ENCODE measurements at regions not wholly inside any gene's neighbourhood (a gene's known extent, or its start where the extent isn't known, plus 50 kb on each side); places are given as distances from the start of the nearest gene placed in this dataset.

DNA sequence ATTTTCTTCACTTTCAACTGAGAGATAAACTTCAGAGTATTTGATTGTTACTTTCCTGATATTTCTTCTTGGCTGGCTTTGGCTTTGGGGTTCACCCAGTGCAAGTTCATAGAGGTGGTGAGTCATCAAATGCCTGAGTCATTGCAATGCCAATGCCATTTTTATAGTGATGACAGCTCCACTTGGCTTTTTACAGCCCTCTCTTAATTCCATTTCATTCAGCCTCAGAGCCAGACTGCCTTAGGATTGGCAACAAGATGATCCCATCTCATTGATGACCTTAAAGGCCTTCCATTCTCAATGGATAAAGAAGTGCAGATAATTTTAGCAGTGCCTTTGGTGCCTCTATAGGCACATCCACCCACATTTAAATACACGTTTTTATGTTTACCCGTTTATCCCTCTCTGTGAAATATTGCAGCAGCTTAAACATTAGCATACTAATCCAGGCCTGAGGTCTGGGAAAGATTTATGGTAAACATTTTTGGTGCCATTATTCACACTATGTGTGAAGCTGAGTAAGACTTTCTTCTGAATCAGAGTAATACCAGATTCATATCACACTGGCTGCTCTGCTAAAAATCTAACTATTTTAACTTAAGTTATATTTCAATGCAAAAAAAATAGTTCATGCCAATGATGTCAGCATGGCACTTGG, 88.9 kb upstream of the TYRP1 start:
- Mint-ChIP-seq H3K27me3 (no peaks in the 10 kb centered on the region), H3K27ac (no peak overlapping the region), H3K4me3 (no peak overlapping the region), H3K4me1 (ENCODE audit: unreplicated experiment) (no peaks in the 10 kb centered on the region), H3K36me3 (no peaks in the 10 kb centered on the region), H3K9me3 (no peaks in the 10 kb centered on the region)
- DNase-seq (ENCODE audit: extremely low spot score, unreplicated experiment): no peak
- TF ChIP-seq, protein P1, sequence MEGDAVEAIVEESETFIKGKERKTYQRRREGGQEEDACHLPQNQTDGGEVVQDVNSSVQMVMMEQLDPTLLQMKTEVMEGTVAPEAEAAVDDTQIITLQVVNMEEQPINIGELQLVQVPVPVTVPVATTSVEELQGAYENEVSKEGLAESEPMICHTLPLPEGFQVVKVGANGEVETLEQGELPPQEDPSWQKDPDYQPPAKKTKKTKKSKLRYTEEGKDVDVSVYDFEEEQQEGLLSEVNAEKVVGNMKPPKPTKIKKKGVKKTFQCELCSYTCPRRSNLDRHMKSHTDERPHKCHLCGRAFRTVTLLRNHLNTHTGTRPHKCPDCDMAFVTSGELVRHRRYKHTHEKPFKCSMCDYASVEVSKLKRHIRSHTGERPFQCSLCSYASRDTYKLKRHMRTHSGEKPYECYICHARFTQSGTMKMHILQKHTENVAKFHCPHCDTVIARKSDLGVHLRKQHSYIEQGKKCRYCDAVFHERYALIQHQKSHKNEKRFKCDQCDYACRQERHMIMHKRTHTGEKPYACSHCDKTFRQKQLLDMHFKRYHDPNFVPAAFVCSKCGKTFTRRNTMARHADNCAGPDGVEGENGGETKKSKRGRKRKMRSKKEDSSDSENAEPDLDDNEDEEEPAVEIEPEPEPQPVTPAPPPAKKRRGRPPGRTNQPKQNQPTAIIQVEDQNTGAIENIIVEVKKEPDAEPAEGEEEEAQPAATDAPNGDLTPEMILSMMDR (conservative IDR thresholded peaks at IDR 0.05): no peak

DNA sequence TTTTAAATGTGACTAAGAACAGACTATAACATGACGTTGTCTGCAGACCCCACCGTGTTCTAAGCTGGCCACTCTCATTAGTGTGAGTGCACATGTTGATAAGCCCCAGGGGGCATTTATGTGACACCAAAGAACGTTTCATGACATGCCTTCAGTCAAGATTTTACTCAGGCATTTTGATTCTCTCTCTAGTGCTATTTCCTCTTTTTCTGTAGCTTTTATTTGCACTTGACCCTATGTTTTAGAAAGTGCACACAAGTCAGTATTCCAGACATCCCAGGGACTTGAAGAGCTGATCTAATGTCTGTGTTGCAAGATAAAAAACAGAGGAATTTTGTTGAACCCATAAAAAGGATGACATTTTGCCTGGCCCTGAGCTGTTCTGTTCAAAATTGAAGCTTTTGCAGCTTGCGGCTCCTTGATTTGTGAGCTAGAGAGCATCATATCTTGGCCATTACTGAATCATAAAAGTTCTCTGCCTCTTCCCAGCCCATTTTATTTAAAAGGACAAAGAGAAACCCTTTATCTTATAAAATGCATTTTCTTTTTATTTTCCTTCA, 80.9 kb upstream of the TYRP1 start:
- Mint-ChIP-seq H3K27me3 (no peaks in the 10 kb centered on the region), H3K9me3 (no peaks in the 10 kb centered on the region), H3K4me3 (no peak overlapping the region), H3K4me1 (ENCODE audit: unreplicated experiment) (no peaks in the 10 kb centered on the region), H3K36me3 (no peaks in the 10 kb centered on the region), H3K27ac (no peak overlapping the region)
- TF ChIP-seq, protein P1 (conservative IDR thresholded peaks at IDR 0.05): no peak
- no peak for DNase-seq (ENCODE audit: extremely low spot score, unreplicated experiment)

DNA sequence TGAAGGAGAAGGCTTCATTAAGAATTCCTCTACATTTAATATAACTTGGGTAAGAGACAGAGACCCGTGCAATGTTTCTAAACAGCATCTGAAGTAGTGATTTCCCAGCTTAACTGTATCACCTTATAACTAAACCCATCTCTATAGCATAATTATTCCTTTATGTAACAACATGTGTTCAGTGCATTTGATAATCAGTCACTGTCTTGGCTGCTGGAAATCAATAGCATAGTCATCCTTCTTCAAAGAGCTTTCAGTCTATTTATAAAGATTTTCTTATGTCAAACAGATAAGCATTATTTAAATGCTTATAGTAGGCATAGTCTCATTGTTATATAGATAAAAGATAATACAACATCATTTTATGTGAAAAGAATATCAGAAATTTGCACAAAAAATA, 80.1 kb upstream of the TYRP1 start:
- no peaks in the 10 kb centered on the region for H3K27me3 Mint-ChIP-seq
- H3K36me3 Mint-ChIP-seq: no peaks in the 10 kb centered on the region
- no peak overlapping the region for H3K27ac Mint-ChIP-seq
- no peak for DNase-seq (ENCODE audit: extremely low spot score, unreplicated experiment)
- H3K9me3 Mint-ChIP-seq: no peaks in the 10 kb centered on the region
- H3K4me3 Mint-ChIP-seq: no peak overlapping the region
- TF ChIP-seq, protein P1 (conservative IDR thresholded peaks at IDR 0.05): no peak
- no peaks in the 10 kb centered on the region for H3K4me1 Mint-ChIP-seq (ENCODE audit: unreplicated experiment)

DNA sequence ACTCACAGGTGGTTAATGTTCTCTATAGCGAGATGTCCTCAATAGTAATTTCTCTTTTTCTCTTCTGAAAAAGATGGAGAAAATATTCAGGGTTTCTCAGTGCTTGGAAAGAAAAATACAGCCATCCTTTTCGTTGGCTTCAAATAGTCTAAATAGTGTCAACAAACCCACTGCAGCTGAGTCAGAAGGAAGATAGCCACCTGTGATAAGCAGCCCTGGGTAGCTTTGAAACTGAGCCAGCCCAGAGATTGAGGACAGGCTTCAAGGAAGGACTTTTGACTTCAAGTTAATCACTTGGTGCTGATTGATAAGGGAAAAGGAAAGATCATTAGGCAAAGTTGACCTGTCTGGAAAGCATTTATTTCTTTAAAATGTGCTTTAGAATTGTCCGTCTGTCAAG, 78.7 kb upstream of the TYRP1 start:
- H3K27ac Mint-ChIP-seq: no peak overlapping the region
- no peaks in the 10 kb centered on the region for H3K9me3 Mint-ChIP-seq
- no peak overlapping the region for H3K4me3 Mint-ChIP-seq
- DNase-seq (ENCODE audit: extremely low spot score, unreplicated experiment): no peak
- no peaks in the 10 kb centered on the region for H3K4me1 Mint-ChIP-seq (ENCODE audit: unreplicated experiment)
- H3K27me3 Mint-ChIP-seq: no peaks in the 10 kb centered on the region
- H3K36me3 Mint-ChIP-seq: no peaks in the 10 kb centered on the region
- TF ChIP-seq, protein P1 (conservative IDR thresholded peaks at IDR 0.05): no peak

DNA sequence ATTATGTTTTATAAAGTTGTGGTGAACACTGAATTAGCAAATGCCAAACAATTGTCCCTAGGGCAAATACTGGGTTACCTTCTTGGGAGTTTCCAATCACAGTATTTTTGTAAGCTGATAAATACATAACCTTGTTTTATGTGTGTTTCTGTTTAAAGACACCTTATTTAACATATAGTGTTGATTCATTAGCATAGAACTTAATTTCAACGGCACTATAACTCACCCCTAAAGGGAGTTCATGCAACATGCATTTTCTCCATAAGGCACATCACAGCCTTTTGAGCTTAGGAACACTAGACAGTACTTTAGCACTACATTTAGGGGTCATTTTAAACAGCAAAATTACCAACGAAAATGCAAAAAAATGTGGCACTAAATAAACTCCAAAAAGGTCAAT, 74.2 kb upstream of the TYRP1 start:
- H3K4me3 Mint-ChIP-seq: no peak overlapping the region
- H3K4me1 Mint-ChIP-seq (ENCODE audit: unreplicated experiment): no peaks in the 10 kb centered on the region
- TF ChIP-seq, protein P1 (conservative IDR thresholded peaks at IDR 0.05): no peak
- no peaks in the 10 kb centered on the region for H3K36me3 Mint-ChIP-seq
- peaks cover 5% of the 10 kb centered on the region for H3K27me3 Mint-ChIP-seq
- no peak overlapping the region for H3K27ac Mint-ChIP-seq
- no peaks in the 10 kb centered on the region for H3K9me3 Mint-ChIP-seq
- no peak for DNase-seq (ENCODE audit: extremely low spot score, unreplicated experiment)

Data from type B pancreatic cell (in vitro differentiated cells).